ENCODE measurements at regions not wholly inside any gene's neighbourhood (a gene's known extent, or its start where the extent isn't known, plus 50 kb on each side); places are given as distances from the start of the nearest gene placed in this dataset.

DNA sequence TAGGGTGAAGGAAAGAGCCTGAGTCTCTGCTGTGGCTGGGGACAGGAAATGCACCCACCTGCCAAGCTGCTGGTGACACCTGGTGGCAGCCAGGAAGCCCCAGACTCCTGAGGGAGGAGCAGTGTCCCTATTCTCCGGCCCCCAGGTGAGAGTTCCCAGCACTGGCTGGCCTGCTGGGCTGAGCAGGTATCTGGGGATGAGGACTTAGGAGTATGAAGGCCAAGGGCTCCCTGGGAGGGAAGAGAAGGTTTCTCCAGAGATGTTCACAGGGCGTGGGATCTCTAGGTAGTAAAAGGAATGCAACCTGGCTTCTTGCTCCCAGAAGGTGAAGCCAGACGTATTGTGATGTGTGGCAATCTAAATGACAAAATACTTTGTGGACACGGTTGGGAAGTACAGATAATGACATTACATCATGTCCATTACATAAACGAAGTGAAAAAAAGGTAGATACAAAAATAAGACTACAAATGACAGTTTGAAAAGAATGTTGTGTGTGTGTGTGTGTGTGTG lies 75.8 kb upstream of the SLC1A4 start (continued):
- TF ChIP-seq, protein P1, sequence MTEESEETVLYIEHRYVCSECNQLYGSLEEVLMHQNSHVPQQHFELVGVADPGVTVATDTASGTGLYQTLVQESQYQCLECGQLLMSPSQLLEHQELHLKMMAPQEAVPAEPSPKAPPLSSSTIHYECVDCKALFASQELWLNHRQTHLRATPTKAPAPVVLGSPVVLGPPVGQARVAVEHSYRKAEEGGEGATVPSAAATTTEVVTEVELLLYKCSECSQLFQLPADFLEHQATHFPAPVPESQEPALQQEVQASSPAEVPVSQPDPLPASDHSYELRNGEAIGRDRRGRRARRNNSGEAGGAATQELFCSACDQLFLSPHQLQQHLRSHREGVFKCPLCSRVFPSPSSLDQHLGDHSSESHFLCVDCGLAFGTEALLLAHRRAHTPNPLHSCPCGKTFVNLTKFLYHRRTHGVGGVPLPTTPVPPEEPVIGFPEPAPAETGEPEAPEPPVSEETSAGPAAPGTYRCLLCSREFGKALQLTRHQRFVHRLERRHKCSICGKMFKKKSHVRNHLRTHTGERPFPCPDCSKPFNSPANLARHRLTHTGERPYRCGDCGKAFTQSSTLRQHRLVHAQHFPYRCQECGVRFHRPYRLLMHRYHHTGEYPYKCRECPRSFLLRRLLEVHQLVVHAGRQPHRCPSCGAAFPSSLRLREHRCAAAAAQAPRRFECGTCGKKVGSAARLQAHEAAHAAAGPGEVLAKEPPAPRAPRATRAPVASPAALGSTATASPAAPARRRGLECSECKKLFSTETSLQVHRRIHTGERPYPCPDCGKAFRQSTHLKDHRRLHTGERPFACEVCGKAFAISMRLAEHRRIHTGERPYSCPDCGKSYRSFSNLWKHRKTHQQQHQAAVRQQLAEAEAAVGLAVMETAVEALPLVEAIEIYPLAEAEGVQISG (CRISPR knock-in tag; IDR thresholded peaks at IDR 0.05), result peak; percentile 42; the same call in 1 of the 2 replicates
- TF ChIP-seq ZFP90 (CRISPR knock-in tag; IDR thresholded peaks at IDR 0.05; ENCODE audit: borderline replicate concordance) (no peak), ADNP (CRISPR knock-in tag; IDR thresholded peaks at IDR 0.05) (no peak), ATF1 (CRISPR knock-in tag; IDR thresholded peaks at IDR 0.05) (no peak), CEBPB (IDR thresholded peaks at IDR 0.05; ENCODE audit: borderline replicate concordance, low read depth, low read length) (0 out of 2 replicates have a peak, but pooled peaks have one; percentile 33), YY1 (IDR thresholded peaks at IDR 0.05; ENCODE audit: insufficient read depth, insufficient replicate concordance, low read depth, low read length) (no peak), ZMYM4 (CRISPR knock-in tag; IDR thresholded peaks at IDR 0.05) (no peak), SMARCE1 (IDR thresholded peaks at IDR 0.05; ENCODE audit: borderline replicate concordance) (no peak), ATF7 (IDR thresholded peaks at IDR 0.05) (peak; percentile 46), ATF7 (CRISPR knock-in tag; IDR thresholded peaks at IDR 0.05) (no peak), XRCC5 (optimal IDR thresholded peaks at IDR 0.05; ENCODE audit: low read length) (peak; percentile 45), SALL2 (CRISPR knock-in tag; IDR thresholded peaks at IDR 0.05) (0 out of 2 replicates have a peak, but pooled peaks have one; percentile 41), SRSF9 (IDR thresholded peaks at IDR 0.05; ENCODE audit: borderline replicate concordance, insufficient read depth, low read depth, low read length, poor library complexity, severe bottlenecking) (no peak), PHF20 (CRISPR knock-in tag; IDR thresholded peaks at IDR 0.05) (no peak), ZNF256 (CRISPR knock-in tag; conservative IDR thresholded peaks at IDR 0.05) (no peak), ZNF33A (CRISPR knock-in tag; IDR thresholded peaks at IDR 0.05; ENCODE audit: borderline replicate concordance) (no peak), ZNF354B (CRISPR knock-in tag; IDR thresholded peaks at IDR 0.05) (no peak), SMAD3 (CRISPR knock-in tag; IDR thresholded peaks at IDR 0.05) (no peak), ZNF335 (CRISPR knock-in tag; IDR thresholded peaks at IDR 0.05) (no peak)
- TF ChIP-seq, protein P2, sequence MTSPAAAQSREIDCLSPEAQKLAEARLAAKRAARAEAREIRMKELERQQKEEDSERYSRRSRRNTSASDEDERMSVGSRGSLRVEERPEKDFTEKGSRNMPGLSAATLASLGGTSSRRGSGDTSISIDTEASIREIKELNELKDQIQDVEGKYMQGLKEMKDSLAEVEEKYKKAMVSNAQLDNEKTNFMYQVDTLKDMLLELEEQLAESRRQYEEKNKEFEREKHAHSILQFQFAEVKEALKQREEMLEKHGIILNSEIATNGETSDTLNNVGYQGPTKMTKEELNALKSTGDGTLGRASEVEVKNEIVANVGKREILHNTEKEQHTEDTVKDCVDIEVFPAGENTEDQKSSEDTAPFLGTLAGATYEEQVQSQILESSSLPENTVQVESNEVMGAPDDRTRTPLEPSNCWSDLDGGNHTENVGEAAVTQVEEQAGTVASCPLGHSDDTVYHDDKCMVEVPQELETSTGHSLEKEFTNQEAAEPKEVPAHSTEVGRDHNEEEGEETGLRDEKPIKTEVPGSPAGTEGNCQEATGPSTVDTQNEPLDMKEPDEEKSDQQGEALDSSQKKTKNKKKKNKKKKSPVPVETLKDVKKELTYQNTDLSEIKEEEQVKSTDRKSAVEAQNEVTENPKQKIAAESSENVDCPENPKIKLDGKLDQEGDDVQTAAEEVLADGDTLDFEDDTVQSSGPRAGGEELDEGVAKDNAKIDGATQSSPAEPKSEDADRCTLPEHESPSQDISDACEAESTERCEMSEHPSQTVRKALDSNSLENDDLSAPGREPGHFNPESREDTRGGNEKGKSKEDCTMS (CRISPR knock-in tag; conservative IDR thresholded peaks at IDR 0.05), result no peak
- TF ChIP-seq, protein P3, sequence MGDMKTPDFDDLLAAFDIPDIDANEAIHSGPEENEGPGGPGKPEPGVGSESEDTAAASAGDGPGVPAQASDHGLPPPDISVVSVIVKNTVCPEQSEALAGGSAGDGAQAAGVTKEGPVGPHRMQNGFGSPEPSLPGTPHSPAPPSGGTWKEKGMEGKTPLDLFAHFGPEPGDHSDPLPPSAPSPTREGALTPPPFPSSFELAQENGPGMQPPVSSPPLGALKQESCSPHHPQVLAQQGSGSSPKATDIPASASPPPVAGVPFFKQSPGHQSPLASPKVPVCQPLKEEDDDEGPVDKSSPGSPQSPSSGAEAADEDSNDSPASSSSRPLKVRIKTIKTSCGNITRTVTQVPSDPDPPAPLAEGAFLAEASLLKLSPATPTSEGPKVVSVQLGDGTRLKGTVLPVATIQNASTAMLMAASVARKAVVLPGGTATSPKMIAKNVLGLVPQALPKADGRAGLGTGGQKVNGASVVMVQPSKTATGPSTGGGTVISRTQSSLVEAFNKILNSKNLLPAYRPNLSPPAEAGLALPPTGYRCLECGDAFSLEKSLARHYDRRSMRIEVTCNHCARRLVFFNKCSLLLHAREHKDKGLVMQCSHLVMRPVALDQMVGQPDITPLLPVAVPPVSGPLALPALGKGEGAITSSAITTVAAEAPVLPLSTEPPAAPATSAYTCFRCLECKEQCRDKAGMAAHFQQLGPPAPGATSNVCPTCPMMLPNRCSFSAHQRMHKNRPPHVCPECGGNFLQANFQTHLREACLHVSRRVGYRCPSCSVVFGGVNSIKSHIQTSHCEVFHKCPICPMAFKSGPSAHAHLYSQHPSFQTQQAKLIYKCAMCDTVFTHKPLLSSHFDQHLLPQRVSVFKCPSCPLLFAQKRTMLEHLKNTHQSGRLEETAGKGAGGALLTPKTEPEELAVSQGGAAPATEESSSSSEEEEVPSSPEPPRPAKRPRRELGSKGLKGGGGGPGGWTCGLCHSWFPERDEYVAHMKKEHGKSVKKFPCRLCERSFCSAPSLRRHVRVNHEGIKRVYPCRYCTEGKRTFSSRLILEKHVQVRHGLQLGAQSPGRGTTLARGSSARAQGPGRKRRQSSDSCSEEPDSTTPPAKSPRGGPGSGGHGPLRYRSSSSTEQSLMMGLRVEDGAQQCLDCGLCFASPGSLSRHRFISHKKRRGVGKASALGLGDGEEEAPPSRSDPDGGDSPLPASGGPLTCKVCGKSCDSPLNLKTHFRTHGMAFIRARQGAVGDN (CRISPR knock-in tag; IDR thresholded peaks at IDR 0.05), result peak; percentile 25; the same call in 1 of the 2 replicates

Data from HepG2 (cell line).